Loucy (cell line): ENCODE measurements at regions not wholly inside any gene's neighbourhood (a gene's known extent, or its start where the extent isn't known, plus 50 kb on each side); places are given as distances from the start of the nearest gene placed in this dataset.

Experiments
- H2AFZ ChIP-seq: fragments of 200-600 bp; sonication (generic); 2 replicates; pipeline ENCODE4 v1.6.0; 2016; ENCODE audit warnings: antibody characterized with exemption, mild to moderate bottlenecking, low read length, moderate library complexity
- H3F3A ChIP-seq: fragments of 200-600 bp; 2 replicates; pipeline ENCODE4 v1.6.0; 2016; ENCODE audit warnings: antibody characterized with exemption, low read depth, mild to moderate bottlenecking
- H3K27me3 ChIP-seq: fragments of 200-600 bp; sonication (generic); 2 replicates; pipeline ENCODE4 v1.6.1; 2014; ENCODE audit warnings: low read length, mild to moderate bottlenecking; ENCODE audit not compliant: insufficient read depth, poor library complexity, severe bottlenecking
- H3K36me3 ChIP-seq: fragments of 200-600 bp; sonication (generic); 2 replicates; pipeline ENCODE4 v1.6.1; 2016; ENCODE audit warnings: low read length; ENCODE audit not compliant: insufficient read depth
- H3K4me1 ChIP-seq: fragments of 200-600 bp; sonication (generic); 2 replicates; pipeline ENCODE4 v1.5.1; 2014; ENCODE audit warnings: low read length, mild to moderate bottlenecking; ENCODE audit not compliant: insufficient read depth, poor library complexity, severe bottlenecking
- H3K4me2 ChIP-seq: fragments of 200-600 bp; sonication (generic); 2 replicates; pipeline ENCODE4 v1.6.0; 2014; ENCODE audit warnings: antibody characterized with exemption, low read length, low read depth, mild to moderate bottlenecking; ENCODE audit not compliant: poor library complexity, severe bottlenecking
- H3K4me3 ChIP-seq: fragments of 200-600 bp; sonication (generic); 2 replicates; pipeline ENCODE4 v1.5.1; 2014; ENCODE audit warnings: low read length, mild to moderate bottlenecking, mixed read lengths; ENCODE audit not compliant: poor library complexity, severe bottlenecking
- H3K79me2 ChIP-seq: fragments of 200-600 bp; sonication (generic); 2 replicates; pipeline ENCODE4 v1.6.1; 2014; ENCODE audit warnings: low read length; ENCODE audit not compliant: insufficient read depth
- H3K9ac ChIP-seq: fragments of 200-600 bp; sonication (generic); 2 replicates; pipeline ENCODE4 v1.6.0; 2014; ENCODE audit warnings: mild to moderate bottlenecking, low read depth, low read length, moderate library complexity; ENCODE audit not compliant: poor library complexity, severe bottlenecking
- H3K9me2 ChIP-seq: fragments of 200-600 bp; sonication (generic); replicated peaks from 2 replicates; pipeline ENCODE4 v1.6.1; 2016; ENCODE audit warnings: low read depth, low read length, mixed read lengths
- H3K9me3 ChIP-seq: fragments of 200-600 bp; sonication (generic); 2 replicates; pipeline ENCODE4 v1.6.1; 2014; ENCODE audit warnings: mild to moderate bottlenecking, antibody characterized with exemption, low read length, low read depth; ENCODE audit not compliant: insufficient read depth
- H4K20me1 ChIP-seq: fragments of 200-600 bp; sonication (generic); 2 replicates; pipeline ENCODE4 v1.6.0; 2014; ENCODE audit warnings: antibody characterized with exemption, low read length, mild to moderate bottlenecking; ENCODE audit not compliant: insufficient read depth, poor library complexity, severe bottlenecking
- EZH2phosphoT487 ChIP-seq: fragments of 200-600 bp; IDR thresholded peaks from 2 replicates; pipeline ENCODE4 v1.6.1; 2018; ENCODE audit warnings: antibody characterized with exemption, mild to moderate bottlenecking, moderate library complexity, borderline replicate concordance
- TF ChIP-seq, protein P1 (sequence below): fragments of 200-600 bp; sonication (generic); conservative IDR thresholded peaks from 2 replicates; pipeline ENCODE4 v1.5.1; 2014; ENCODE audit warnings: mild to moderate bottlenecking, antibody characterized with exemption, low read length

DNA sequence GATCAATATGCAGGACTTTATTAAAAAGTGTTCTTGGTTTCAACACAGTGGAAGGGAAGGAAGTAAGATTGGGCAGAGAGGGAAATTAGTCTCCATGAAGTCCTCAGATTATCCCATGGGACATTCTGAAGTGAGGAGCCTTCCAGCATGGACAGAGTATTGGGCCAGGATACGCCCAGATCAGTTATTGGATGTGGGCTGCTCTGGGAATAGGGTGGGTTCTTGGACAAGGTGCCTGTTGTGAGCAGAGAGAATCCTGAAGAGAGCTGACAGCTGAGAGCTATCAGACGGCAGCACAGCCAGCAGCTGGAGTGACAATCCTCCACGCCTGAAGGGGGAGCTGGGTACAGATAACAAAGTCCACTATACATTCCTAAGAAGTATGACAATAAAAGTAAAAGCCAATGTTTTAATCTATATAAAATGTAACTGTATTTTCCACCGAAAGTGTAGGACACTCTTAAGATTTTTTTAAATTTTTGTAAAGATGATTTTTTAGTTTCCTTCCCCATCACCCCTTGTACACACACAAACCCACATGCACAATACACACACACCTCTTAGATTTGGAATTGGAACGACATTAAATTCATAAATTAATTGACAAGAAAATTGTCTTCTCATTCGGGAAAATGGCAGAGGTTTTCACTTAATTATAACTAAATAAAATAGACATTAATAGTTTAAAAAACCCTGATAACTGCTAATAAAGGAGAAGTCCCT, 107.8 kb downstream of the FBXO5 start:
- Histone ChIP-seq H3F3A (no peaks in the 10 kb centered on the region), H3K27me3 (no peaks in the 10 kb centered on the region), H4K20me1 (no peaks in the 10 kb centered on the region), H3K4me1 (no peaks in the 10 kb centered on the region), H3K36me3 (no peaks in the 10 kb centered on the region), H3K4me3 (no peak overlapping the region), H3K9me3 (no peaks in the 10 kb centered on the region), H2AFZ (no peak overlapping the region), H3K9ac (no peak overlapping the region), H3K9me2 (no peaks in the 10 kb centered on the region), H3K4me2 (no peak overlapping the region), H3K79me2 (no peaks in the 10 kb centered on the region)
- no peak for TF ChIP-seq EZH2phosphoT487
- TF ChIP-seq, protein P1, sequence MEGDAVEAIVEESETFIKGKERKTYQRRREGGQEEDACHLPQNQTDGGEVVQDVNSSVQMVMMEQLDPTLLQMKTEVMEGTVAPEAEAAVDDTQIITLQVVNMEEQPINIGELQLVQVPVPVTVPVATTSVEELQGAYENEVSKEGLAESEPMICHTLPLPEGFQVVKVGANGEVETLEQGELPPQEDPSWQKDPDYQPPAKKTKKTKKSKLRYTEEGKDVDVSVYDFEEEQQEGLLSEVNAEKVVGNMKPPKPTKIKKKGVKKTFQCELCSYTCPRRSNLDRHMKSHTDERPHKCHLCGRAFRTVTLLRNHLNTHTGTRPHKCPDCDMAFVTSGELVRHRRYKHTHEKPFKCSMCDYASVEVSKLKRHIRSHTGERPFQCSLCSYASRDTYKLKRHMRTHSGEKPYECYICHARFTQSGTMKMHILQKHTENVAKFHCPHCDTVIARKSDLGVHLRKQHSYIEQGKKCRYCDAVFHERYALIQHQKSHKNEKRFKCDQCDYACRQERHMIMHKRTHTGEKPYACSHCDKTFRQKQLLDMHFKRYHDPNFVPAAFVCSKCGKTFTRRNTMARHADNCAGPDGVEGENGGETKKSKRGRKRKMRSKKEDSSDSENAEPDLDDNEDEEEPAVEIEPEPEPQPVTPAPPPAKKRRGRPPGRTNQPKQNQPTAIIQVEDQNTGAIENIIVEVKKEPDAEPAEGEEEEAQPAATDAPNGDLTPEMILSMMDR, result 0 out of 2 replicates have a peak, but pooled peaks have one; percentile 14

DNA sequence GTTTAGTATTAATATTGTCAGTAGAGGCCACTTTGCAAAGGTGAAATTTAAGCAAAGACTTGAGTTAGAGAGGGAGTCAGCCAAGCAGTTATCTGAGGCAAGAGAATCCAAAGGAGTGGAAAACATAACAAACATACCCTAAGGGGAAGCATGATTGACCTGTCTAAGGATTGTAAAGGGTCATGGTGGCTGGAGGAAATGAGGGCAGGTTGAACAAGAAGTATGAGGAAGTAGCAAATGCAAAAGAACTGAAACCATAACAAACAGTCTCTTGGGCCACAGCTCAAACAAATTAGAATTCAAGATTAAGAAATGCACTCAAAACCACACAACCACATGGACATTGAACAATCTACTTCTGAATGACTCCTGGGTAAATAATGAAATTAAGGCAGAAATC, 103.2 kb downstream of the FBXO5 start:
- Histone ChIP-seq H3K79me2 (no peaks in the 10 kb centered on the region), H3K4me3 (no peak overlapping the region)

DNA sequence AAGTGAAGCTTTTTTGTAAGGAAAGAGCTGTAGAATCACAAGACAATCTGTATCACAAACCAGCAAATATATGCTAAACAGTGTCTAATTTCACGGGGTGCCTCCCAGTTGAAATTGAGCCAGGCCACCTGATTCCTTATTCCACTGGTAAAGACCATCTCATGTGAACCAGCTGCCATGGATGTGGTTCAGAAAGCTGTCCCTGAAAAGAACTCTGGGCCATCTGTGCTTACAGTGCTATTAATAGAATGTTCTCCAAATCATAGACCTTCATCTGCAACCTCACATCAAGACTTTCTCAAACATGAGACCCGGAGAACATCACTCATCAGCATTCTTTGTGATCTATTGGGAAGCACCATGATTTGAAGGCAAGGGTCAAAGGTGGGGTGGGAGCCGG, 89.7 kb downstream of the FBXO5 start:
- no peak overlapping the region for H3K4me2 ChIP-seq
- no peaks in the 10 kb centered on the region for H3K9me2 ChIP-seq
- H3K79me2 ChIP-seq, result no peaks in the 10 kb centered on the region
- no peak overlapping the region for H2AFZ ChIP-seq
- H3K9ac ChIP-seq, result no peak overlapping the region
- H3K4me3 ChIP-seq, result no peak overlapping the region
- H4K20me1 ChIP-seq, result no peaks in the 10 kb centered on the region
- H3F3A ChIP-seq, result no peaks in the 10 kb centered on the region
- H3K9me3 ChIP-seq, result no peaks in the 10 kb centered on the region
- H3K36me3 ChIP-seq, result no peaks in the 10 kb centered on the region
- TF ChIP-seq, protein P1, result no peak
- no peak for TF ChIP-seq EZH2phosphoT487
- H3K27me3 ChIP-seq, result no peaks in the 10 kb centered on the region
- H3K4me1 ChIP-seq, result no peaks in the 10 kb centered on the region

More for the DNA sequence above, 103.2 kb downstream of the FBXO5 start:
- Histone ChIP-seq H3K4me2 (no peak overlapping the region), H3K9me3 (no peaks in the 10 kb centered on the region), H3K9me2 (no peaks in the 10 kb centered on the region), H3K9ac (no peak overlapping the region), H3K36me3 (no peaks in the 10 kb centered on the region), H4K20me1 (no peaks in the 10 kb centered on the region), H3F3A (no peaks in the 10 kb centered on the region), H3K4me1 (no peaks in the 10 kb centered on the region), H3K27me3 (no peaks in the 10 kb centered on the region), H2AFZ (no peak overlapping the region)
- no peak for TF ChIP-seq EZH2phosphoT487
- TF ChIP-seq, protein P1, result no peak
